ENCODE measurements at regions not wholly inside any gene's neighbourhood (a gene's known extent, or its start where the extent isn't known, plus 50 kb on each side); places are given as distances from the start of the nearest gene placed in this dataset.

DNA sequence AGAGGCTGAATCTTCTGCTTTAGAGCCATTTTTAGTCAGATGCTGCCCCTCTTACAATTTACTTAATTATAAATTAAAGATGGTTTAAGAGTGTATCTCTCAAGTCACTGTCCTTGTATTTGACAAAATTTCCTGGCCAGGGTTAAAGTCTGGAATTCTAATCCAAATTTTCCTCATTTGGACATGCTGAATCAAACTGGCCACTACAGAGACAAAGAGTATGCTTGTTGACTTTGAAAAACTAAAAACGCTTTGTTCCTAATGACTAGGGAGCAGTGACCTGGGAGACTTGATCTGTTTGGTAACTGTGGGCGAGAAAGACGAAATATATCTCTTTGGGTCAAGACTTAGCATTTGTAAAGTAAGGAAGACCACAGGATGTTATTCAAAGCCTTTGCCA is 303.2 kb downstream of the ZSWIM6 start:
- TF ChIP-seq CTCF (IDR thresholded peaks at IDR 0.05; ENCODE audit: low read depth, low read length) (no peak), POLR2A (IDR thresholded peaks at IDR 0.05; ENCODE audit: extremely low read depth, insufficient read length) (no peak), MYC (IDR thresholded peaks at IDR 0.05; ENCODE audit: low read depth, low read length) (no peak)
- TF ChIP-seq, protein P1, sequence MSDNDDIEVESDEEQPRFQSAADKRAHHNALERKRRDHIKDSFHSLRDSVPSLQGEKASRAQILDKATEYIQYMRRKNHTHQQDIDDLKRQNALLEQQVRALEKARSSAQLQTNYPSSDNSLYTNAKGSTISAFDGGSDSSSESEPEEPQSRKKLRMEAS (IDR thresholded peaks at IDR 0.05; ENCODE audit: low read depth, low read length) = no peak

Measured in NB4 (cell line).